ENCODE measurements at regions not wholly inside any gene's neighbourhood (a gene's known extent, or its start where the extent isn't known, plus 50 kb on each side); places are given as distances from the start of the nearest gene placed in this dataset.

- H3K4me1 ChIP-seq (ENCODE audit: control insufficient read depth, insufficient read depth, low read length) = no peaks in the 10 kb centered on the region
- H2AFZ ChIP-seq (replicated peaks; ENCODE audit: low read length, poor library complexity) = no peak overlapping the region
- no peaks in the 10 kb centered on the region for H4K20me1 ChIP-seq (ENCODE audit: insufficient read depth, low read length)
- no peak overlapping the region for H3K27ac ChIP-seq (ENCODE audit: insufficient read depth, low read length)
- H2AK9ac ChIP-seq (replicated peaks; ENCODE audit: low read depth, low read length, poor library complexity) = no peak overlapping the region
- no peak overlapping the region for H4K8ac ChIP-seq (ENCODE audit: low read depth in 2 of 2, low read length in 2 of 2)
- H3K56ac ChIP-seq (ENCODE audit: extremely low read depth, insufficient read depth, low read length) = no peak overlapping the region
- H3K18ac ChIP-seq (ENCODE audit: low read depth, low read length) = no peak overlapping the region
- in situ Hi-C loops (cut with MboI; ENCODE audit: low sequenced_read_pairs) (no loop called here), dilution Hi-C loops (cut with HindIII; ENCODE audit: low sequenced_read_pairs, unreplicated experiment) (no loop called here), intact Hi-C loops (cut with micrococcal nuclease) (no loop called here)
- no peak for DNase-seq
- no peak overlapping the region for H2BK15ac ChIP-seq (ENCODE audit: low read depth, low read length)
- no peak overlapping the region for H2BK120ac ChIP-seq (ENCODE audit: low read depth, low read length)
- no peaks in the 10 kb centered on the region for H3K79me1 ChIP-seq (ENCODE audit: low read depth in 1 of 2, low read length in 2 of 2)
- no peak overlapping the region for H3K9ac ChIP-seq (ENCODE audit: low read depth, low read length)
- H2AK5ac ChIP-seq (ENCODE audit: low read depth, low read length) = no peak overlapping the region
- ATAC-seq (ENCODE audit: low read depth) = no peak
- no peak overlapping the region for H3K14ac ChIP-seq (replicated peaks; ENCODE audit: low read depth, low read length)
- no peak overlapping the region for H3K4me2 ChIP-seq (ENCODE audit: low read depth, low read length)
- H3K23ac ChIP-seq (ENCODE audit: low read depth, low read length) = no peak overlapping the region
- H3K4me3 ChIP-seq (ENCODE audit: insufficient read depth, low read depth, low read length) = no peak overlapping the region
- H3K9me3 ChIP-seq (ENCODE audit: control insufficient read depth, insufficient read depth, low read length) = peaks cover 12% of the 10 kb centered on the region; the same call in 1 of the 2 replicates
- BruUV-seq (replicated peaks) = no TSS peak
- no peaks in the 10 kb centered on the region for H3K9me1 ChIP-seq (ENCODE audit: insufficient read depth, low read length)
- no peak overlapping the region for H3K4ac ChIP-seq (ENCODE audit: low read depth, low read length)
- ChIA-PET CTCF (no interaction called here), POLR2A (ENCODE audit: unreplicated experiment) (no interaction called here)
- no peak overlapping the region for H4K91ac ChIP-seq (ENCODE audit: insufficient read depth, low read depth, low read length)
- 0% methylated on average over 1 of the region's 25 CpGs; no CpG with 5 or more reads in 1 of the 2 experiments for WGBS, 2 experiments (ENCODE audit: extremely low coverage in 2 of 2, insufficient read length in 1 of 2)
- TF ChIP-seq CHD1 (IDR thresholded peaks at IDR 0.05; ENCODE audit: low read depth, low read length) (no peak), BHLHE40 (IDR thresholded peaks at IDR 0.05; ENCODE audit: low read depth, low read length) (no peak), RFX5 (IDR thresholded peaks at IDR 0.05; ENCODE audit: low read depth, low read length) (no peak), CEBPB (IDR thresholded peaks at IDR 0.05; ENCODE audit: low read depth, low read length) (no peak)
- H3K36me3 ChIP-seq (ENCODE audit: control insufficient read depth, insufficient read depth, low read length) = no peaks in the 10 kb centered on the region
- H4K5ac ChIP-seq (ENCODE audit: low read depth, low read length) = no peak overlapping the region
- H3K27me3 ChIP-seq (ENCODE audit: control insufficient read depth, insufficient read depth, low read length) = peaks cover 2% of the 10 kb centered on the region; the same call in 1 of the 2 replicates
- no peak overlapping the region for H2BK20ac ChIP-seq (ENCODE audit: low read depth, low read length)
- no peak overlapping the region for H2BK5ac ChIP-seq (ENCODE audit: low read depth, low read length, poor library complexity, severe bottlenecking)
These were observed 99.0 kb downstream of the OLFM1 start for GRCh38 chr9:135186248-135187164.

Measured in IMR-90 (cell line).